ENCODE measurements at regions not wholly inside any gene's neighbourhood (a gene's known extent, or its start where the extent isn't known, plus 50 kb on each side); places are given as distances from the start of the nearest gene placed in this dataset.

GRCh38 chr5:139733698-139734538 is 61.7 kb upstream of the PSD2 start:
- DNase-seq (ENCODE audit: low spot score) = no peak

- DNase-seq (ENCODE audit: low spot score) = no peak
Observed at GRCh38 chr5:139734539-139734916, 61.1 kb upstream of the PSD2 start.

GRCh38 chr5:139738193-139739149 is 57.1 kb upstream of the PSD2 start:
- DNase-seq (ENCODE audit: low spot score) = no peak

GRCh38 chr5:139739150-139739974 is 56.2 kb upstream of the PSD2 start:
- no peak for DNase-seq (ENCODE audit: low spot score)

GRCh38 chr5:139740138-139740991 is 55.2 kb upstream of the PSD2 start:
- DNase-seq (ENCODE audit: low spot score) = no peak

GRCh38 chr5:139740992-139741672 is 54.5 kb upstream of the PSD2 start:
- DNase-seq (ENCODE audit: low spot score) = no peak

- no peak for DNase-seq (ENCODE audit: low spot score)
Observed at GRCh38 chr5:139741823-139742172, 53.8 kb upstream of the PSD2 start.

GRCh38 chr5:139742173-139742903 is 53.3 kb upstream of the PSD2 start:
- DNase-seq (ENCODE audit: low spot score) = no peak

GRCh38 chr5:139743001-139743771 is 52.4 kb upstream of the PSD2 start:
- DNase-seq (ENCODE audit: low spot score) = no peak

- no peak for DNase-seq (ENCODE audit: low spot score)
Observed at GRCh38 chr5:139743804-139744203, 51.8 kb upstream of the PSD2 start.

GRCh38 chr5:139744471-139745131 is 51.0 kb upstream of the PSD2 start:
- DNase-seq (ENCODE audit: low spot score) = no peak

GRCh38 chr5:139745132-139745799 is 50.3 kb upstream of the PSD2 start:
- DNase-seq (ENCODE audit: low spot score) = no peak

GRCh38 chr5:139745800-139746690 is 49.6 kb upstream of the PSD2 start:
- DNase-seq (ENCODE audit: low spot score) = peak; percentile 33

Measured in CD4-positive, alpha-beta T cell treated with Interleukin-6 at 100 ng/mL for 8 hours (primary cell).